OCI-LY1 (cell line): ENCODE measurements at regions not wholly inside any gene's neighbourhood (a gene's known extent, or its start where the extent isn't known, plus 50 kb on each side); places are given as distances from the start of the nearest gene placed in this dataset.

Source experiments
- H2AFZ ChIP-seq: fragments of 200-600 bp; sonication (generic), shearing (Covaris generic); 2 replicates; pipeline ENCODE4 v1.6.0; 2014; ENCODE audit warnings: antibody characterized with exemption, mild to moderate bottlenecking, low read length
- H3F3A ChIP-seq: fragments of 200-600 bp; sonication (generic), shearing (Covaris generic); 2 replicates; pipeline ENCODE4 v1.6.0; 2014; ENCODE audit warnings: mild to moderate bottlenecking, antibody characterized with exemption, low read length, moderate library complexity; ENCODE audit not compliant: insufficient read depth
- H3K27ac ChIP-seq: fragments of 200-600 bp; sonication (generic); 2 replicates; pipeline ENCODE4 v1.5.1; 2014; ENCODE audit warnings: low read length, mixed run types, mild to moderate bottlenecking, low read depth; ENCODE audit not compliant: poor library complexity, severe bottlenecking
- H3K27me3 ChIP-seq: fragments of 200-600 bp; sonication (generic); 2 replicates; pipeline ENCODE4 v1.6.0; 2014; ENCODE audit warnings: antibody characterized with exemption, mild to moderate bottlenecking, low read length, moderate library complexity; ENCODE audit not compliant: insufficient read depth
- H3K36me3 ChIP-seq: fragments of 200-600 bp; sonication (generic); 2 replicates; pipeline ENCODE4 v1.6.1; 2014; ENCODE audit warnings: mild to moderate bottlenecking, antibody characterized with exemption, low read length, moderate library complexity, mixed read lengths; ENCODE audit not compliant: insufficient read depth
- H3K4me1 ChIP-seq: fragments of 200-600 bp; sonication (generic); 2 replicates; pipeline ENCODE4 v1.5.1; 2014; ENCODE audit warnings: mild to moderate bottlenecking, low read length, moderate library complexity; ENCODE audit not compliant: insufficient read depth, severe bottlenecking
- H3K4me2 ChIP-seq: fragments of 200-600 bp; sonication (generic), shearing (Covaris generic); 2 replicates; pipeline ENCODE4 v1.6.1; 2014; ENCODE audit warnings: low read length
- H3K4me3 ChIP-seq: fragments of 200-600 bp; sonication (generic); 2 replicates; pipeline ENCODE4 v1.5.1; 2014; ENCODE audit warnings: low read length, low read depth, mild to moderate bottlenecking, mixed read lengths; ENCODE audit not compliant: poor library complexity, severe bottlenecking
- H3K79me2 ChIP-seq: fragments of 200-600 bp; shearing (Covaris generic); 2 replicates; pipeline ENCODE4 v1.6.1; 2016; ENCODE audit warnings: mixed run types, low read length, mixed read lengths; ENCODE audit not compliant: insufficient read depth
- H3K9ac ChIP-seq: fragments of 200-600 bp; sonication (generic), shearing (Covaris generic); 2 replicates; pipeline ENCODE4 v1.6.1; 2014; ENCODE audit warnings: mild to moderate bottlenecking, low read length, mixed read lengths
- H3K9me2 ChIP-seq: fragments of 200-600 bp; sonication (generic), shearing (Covaris generic); 2 replicates; pipeline ENCODE4 v1.6.1; 2014; ENCODE audit warnings: low read depth, mild to moderate bottlenecking, low read length, mixed read lengths
- H3K9me3 ChIP-seq: fragments of 200-600 bp; shearing (Covaris generic); 2 replicates; pipeline ENCODE4 v1.6.1; 2014; ENCODE audit warnings: low read length, mixed read lengths
- H4K20me1 ChIP-seq: fragments of 200-600 bp; sonication (generic), shearing (Covaris generic); 2 replicates; pipeline ENCODE4 v1.6.0; 2016; ENCODE audit warnings: mild to moderate bottlenecking, low read length; ENCODE audit not compliant: insufficient read depth
- EZH2 ChIP-seq: fragments of 200-600 bp; sonication (generic), shearing (Covaris generic); IDR thresholded peaks from 2 replicates; pipeline ENCODE4 v1.8.0; 2017; ENCODE audit warnings: borderline replicate concordance, mixed run types, mild to moderate bottlenecking, antibody characterized with exemption, low read length, moderate library complexity, mixed read lengths
- TF ChIP-seq, protein P1 (sequence below): fragments of 200-600 bp; sonication (generic), shearing (Covaris generic); IDR thresholded peaks from 2 replicates; pipeline ENCODE4 v1.5.1; 2017; ENCODE audit warnings: mild to moderate bottlenecking, antibody characterized with exemption, low read length, moderate library complexity, mixed read lengths

DNA sequence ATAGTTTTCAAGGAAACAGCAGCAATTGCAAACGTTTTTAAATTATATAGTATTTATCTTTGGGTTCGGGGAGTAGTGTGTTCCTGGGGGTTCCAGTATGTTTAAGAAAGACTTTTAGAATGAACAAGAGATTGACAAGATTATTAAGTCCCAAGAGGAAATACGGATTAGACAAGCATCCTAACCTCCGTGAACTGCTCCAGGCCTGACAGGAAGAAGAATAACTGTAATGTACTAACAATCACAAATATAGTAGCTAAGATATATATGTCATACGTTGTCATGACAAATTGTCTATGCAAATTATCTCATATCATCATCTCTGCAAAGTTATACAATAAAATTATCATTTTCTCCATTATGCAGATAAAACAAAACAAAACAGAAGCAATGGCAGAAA, 1397.2 kb downstream of the MRPL39 start:
- no peak overlapping the region for H3K9ac ChIP-seq
- H2AFZ ChIP-seq, result no peak overlapping the region
- H3K36me3 ChIP-seq, result no peaks in the 10 kb centered on the region
- H3K9me2 ChIP-seq, result no peaks in the 10 kb centered on the region
- H3K4me2 ChIP-seq, result no peak overlapping the region
- H3K4me3 ChIP-seq, result no peak overlapping the region
- no peaks in the 10 kb centered on the region for H3K27me3 ChIP-seq
- no peaks in the 10 kb centered on the region for H3F3A ChIP-seq
- H3K4me1 ChIP-seq, result no peaks in the 10 kb centered on the region
- TF ChIP-seq EZH2, result no peak
- TF ChIP-seq, protein P1, sequence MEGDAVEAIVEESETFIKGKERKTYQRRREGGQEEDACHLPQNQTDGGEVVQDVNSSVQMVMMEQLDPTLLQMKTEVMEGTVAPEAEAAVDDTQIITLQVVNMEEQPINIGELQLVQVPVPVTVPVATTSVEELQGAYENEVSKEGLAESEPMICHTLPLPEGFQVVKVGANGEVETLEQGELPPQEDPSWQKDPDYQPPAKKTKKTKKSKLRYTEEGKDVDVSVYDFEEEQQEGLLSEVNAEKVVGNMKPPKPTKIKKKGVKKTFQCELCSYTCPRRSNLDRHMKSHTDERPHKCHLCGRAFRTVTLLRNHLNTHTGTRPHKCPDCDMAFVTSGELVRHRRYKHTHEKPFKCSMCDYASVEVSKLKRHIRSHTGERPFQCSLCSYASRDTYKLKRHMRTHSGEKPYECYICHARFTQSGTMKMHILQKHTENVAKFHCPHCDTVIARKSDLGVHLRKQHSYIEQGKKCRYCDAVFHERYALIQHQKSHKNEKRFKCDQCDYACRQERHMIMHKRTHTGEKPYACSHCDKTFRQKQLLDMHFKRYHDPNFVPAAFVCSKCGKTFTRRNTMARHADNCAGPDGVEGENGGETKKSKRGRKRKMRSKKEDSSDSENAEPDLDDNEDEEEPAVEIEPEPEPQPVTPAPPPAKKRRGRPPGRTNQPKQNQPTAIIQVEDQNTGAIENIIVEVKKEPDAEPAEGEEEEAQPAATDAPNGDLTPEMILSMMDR, result no peak
- no peak overlapping the region for H3K27ac ChIP-seq
- H4K20me1 ChIP-seq, result no peaks in the 10 kb centered on the region
- no peaks in the 10 kb centered on the region for H3K79me2 ChIP-seq
- H3K9me3 ChIP-seq, result no peaks in the 10 kb centered on the region

DNA sequence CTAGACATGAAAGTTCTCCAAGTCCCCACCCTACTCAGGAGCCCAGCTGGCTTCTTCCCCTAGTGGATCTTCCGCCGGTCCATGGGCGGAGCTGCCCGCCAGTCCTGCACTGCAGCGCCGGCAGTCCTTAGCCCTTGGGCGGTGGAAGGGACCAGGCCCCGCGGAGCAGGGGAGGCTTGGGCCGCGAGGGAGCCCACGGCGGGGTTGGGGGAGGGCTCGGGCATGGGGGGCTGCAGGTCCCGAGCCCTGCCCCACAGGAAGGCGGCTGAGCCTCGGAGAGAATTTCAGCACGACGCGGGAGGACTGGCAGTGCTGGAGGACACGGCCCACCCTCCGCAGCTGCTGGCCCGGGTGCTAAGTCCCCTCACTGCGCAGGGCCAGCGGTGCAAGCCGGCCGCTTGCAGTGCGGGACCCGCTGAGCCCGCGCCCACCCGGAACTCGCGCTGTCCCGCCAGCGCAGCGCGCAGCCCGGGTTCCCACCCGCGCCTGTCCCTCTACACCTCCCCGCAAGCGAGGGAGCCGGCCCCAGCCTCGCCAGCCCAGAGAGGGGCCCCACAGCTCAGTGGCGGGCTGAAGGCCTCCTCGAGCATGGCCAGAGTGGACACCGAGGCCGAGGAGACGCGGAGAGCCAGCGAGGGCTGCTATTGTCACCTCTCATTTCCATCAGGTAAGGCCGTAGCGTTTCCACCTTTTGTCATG, 1398.6 kb downstream of the MRPL39 start:
- no peaks in the 10 kb centered on the region for H3K79me2 ChIP-seq
- no peak overlapping the region for H3K9ac ChIP-seq
- no peaks in the 10 kb centered on the region for H3K9me2 ChIP-seq
- no peaks in the 10 kb centered on the region for H3K27me3 ChIP-seq
- H3K9me3 ChIP-seq, result no peaks in the 10 kb centered on the region
- no peak overlapping the region for H3K4me3 ChIP-seq
- no peaks in the 10 kb centered on the region for H3F3A ChIP-seq
- H3K4me2 ChIP-seq, result no peak overlapping the region
- no peaks in the 10 kb centered on the region for H3K4me1 ChIP-seq
- no peak for TF ChIP-seq EZH2
- TF ChIP-seq, protein P1, result no peak
- H2AFZ ChIP-seq, result no peak overlapping the region
- H4K20me1 ChIP-seq, result no peaks in the 10 kb centered on the region
- no peak overlapping the region for H3K27ac ChIP-seq
- H3K36me3 ChIP-seq, result no peaks in the 10 kb centered on the region

DNA sequence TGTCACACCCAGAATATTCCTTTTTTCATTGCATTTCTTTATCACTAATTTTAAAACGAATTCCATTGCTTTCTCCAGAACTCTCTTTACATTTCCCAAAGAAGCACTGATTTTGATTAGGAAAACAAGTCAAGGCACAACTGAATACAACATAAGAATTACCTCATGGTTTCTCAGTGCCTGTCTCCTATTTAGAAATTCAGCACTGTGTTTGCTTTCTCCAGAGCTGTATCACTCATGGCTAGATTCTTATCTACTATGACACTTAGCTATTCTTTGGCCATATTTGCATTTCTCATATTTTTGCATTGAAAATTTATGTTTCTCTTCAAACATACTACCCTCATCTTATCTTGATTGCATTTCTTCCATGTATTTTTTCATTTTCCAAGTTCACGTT, 1402.0 kb downstream of the MRPL39 start:
- no peaks in the 10 kb centered on the region for H3K79me2 ChIP-seq
- no peaks in the 10 kb centered on the region for H3F3A ChIP-seq
- H3K9ac ChIP-seq, result no peak overlapping the region
- H3K27me3 ChIP-seq, result no peaks in the 10 kb centered on the region
- TF ChIP-seq, protein P1, result no peak
- no peak for TF ChIP-seq EZH2
- no peak overlapping the region for H3K4me3 ChIP-seq
- H4K20me1 ChIP-seq, result no peaks in the 10 kb centered on the region
- no peak overlapping the region for H2AFZ ChIP-seq
- no peaks in the 10 kb centered on the region for H3K9me2 ChIP-seq
- H3K9me3 ChIP-seq, result no peaks in the 10 kb centered on the region
- no peaks in the 10 kb centered on the region for H3K36me3 ChIP-seq
- no peaks in the 10 kb centered on the region for H3K4me1 ChIP-seq
- no peak overlapping the region for H3K4me2 ChIP-seq
- no peak overlapping the region for H3K27ac ChIP-seq
